ENCODE measurements at regions not wholly inside any gene's neighbourhood (a gene's known extent, or its start where the extent isn't known, plus 50 kb on each side); places are given as distances from the start of the nearest gene placed in this dataset.

DNA sequence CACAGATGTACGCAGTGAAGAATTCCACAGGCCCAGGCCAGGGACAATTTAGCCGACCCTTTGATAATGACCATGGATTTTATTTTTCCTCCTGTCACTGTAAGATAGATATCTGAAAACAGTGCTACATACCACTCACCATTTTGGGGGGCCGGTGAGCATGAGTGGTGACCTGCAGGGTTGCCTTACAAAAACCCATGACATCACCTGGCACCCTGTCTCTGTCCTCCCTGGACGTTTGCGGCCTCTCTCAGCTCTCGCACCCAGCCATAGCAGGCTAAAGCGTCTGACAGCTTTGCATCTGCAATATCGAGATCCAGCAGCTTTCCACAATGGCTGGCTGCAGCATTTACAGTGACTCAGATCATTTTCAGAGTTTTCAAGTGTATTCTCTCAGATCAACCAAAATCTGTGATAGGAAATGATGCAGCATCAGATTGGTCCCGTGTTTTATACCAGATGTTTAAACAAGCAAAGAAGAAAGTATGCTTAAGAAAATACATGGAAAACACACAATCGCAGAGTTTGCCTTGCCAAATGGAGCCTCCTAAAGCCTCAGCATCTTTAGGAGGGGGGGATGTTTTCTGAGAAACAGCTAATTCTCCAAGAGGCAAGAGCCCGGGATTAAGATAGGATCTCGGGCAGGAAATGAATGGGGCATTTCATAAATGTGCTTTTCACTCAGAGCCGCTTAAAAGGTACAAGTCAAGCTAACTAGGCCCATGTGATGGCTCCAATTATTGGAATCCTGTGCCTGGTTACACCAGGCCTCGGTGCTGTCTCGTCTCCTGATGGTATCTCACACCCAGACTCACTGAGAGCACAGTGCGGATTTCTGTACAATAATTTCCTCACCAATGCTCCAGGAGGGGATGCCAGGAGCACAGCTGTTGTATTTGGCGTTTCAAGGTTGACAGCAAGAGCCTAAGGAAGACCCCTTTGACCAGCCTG, 257.3 kb downstream of the XXYLT1 start:
- no peak for DNase-seq

- no peak for DNase-seq
These were observed 255.9 kb downstream of the XXYLT1 start for GRCh38 chr3:195015021-195015420.

DNA sequence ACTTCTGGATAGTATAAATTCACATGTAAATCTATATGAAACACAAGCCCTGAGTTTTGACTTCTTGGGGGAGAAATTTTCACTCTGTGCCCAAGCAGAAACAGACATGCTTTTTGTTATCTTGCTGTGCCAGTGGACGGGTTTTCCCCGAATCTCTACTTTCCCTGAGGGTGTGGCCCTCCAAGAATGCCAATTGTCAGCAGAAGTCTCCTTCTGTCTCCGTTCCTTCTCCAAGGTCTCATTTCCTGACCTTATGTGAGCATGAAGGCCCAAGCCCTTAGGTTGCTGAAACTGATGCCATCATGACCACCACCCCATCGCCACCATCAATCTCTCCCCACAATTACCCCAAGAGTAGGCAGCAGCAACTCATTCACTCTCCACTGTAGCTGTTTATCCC, 253.8 kb downstream of the XXYLT1 start:
- DNase-seq, result no peak
